K562 (cell line): ENCODE measurements at regions not wholly inside any gene's neighbourhood (a gene's known extent, or its start where the extent isn't known, plus 50 kb on each side); places are given as distances from the start of the nearest gene placed in this dataset.

Source experiments
- CHD2 ChIP-seq: IDR thresholded peaks from 2 replicates; pipeline ENCODE4 v1.6.1; 2011; ENCODE audit warnings: low read depth, low read length
- EZH2 ChIP-seq: IDR thresholded peaks from 2 replicates; pipeline ENCODE4 v1.6.1; 2012; ENCODE audit warnings: low read depth, mild to moderate bottlenecking, inconsistent platforms, low read length, borderline replicate concordance
- NFYB ChIP-seq: IDR thresholded peaks from 2 replicates; pipeline ENCODE4 v1.6.1; 2011; ENCODE audit warnings: mild to moderate bottlenecking, moderate library complexity; ENCODE audit not compliant: insufficient read length; ENCODE audit errors: extremely low read depth
- TF ChIP-seq, protein P1 (sequence below): sonication (generic); formaldehyde crosslinking; IDR thresholded peaks from 2 replicates; pipeline ENCODE4 v1.9.0; 2022; ENCODE audit warnings: mild to moderate bottlenecking, missing genetic modification reagents
- TF ChIP-seq, protein P2 (sequence below): sonication (generic); formaldehyde crosslinking; IDR thresholded peaks from 2 replicates; pipeline ENCODE4 v1.8.1; 2022; ENCODE audit warnings: missing genetic modification reagents
- TF ChIP-seq, protein P3 (sequence below), 3 experiments: IDR thresholded peaks in 2 of 3; conservative IDR thresholded peaks in 1 of 3; 2 replicates each; pipeline ENCODE4 v1.5.1; 2011 to 2012; ENCODE audit warnings: low read length in 3 of 3, mild to moderate bottlenecking in 3 of 3, control low read depth in 2 of 3, improper control_type of control experiment in 1 of 3, inconsistent platforms in 1 of 3, low read depth in 1 of 3, mixed read lengths in 1 of 3, moderate library complexity in 1 of 3; ENCODE audit not compliant: insufficient read depth in 2 of 3

DNA sequence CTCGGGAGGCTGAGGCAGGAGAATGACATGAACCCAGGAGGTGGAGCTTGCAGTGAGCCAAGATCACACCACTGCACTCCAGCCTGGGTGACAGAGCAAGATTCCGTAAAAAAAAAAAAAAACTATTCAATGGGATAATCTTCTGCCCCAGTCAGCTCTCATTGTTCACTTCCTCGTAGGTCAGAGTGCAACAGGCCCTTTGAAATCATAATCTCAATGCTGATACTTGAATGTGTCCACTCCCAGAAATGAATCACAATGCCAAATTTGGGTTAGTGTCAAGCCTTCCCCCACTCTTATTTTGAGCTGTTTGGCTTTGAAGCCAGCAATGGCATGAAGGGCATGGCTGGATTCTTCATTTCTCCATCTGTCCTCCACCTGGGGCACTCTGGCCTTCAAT lies 610.3 kb upstream of the KLF4 start:
- TF ChIP-seq NFYB (no peak), CHD2 (no peak), EZH2 (no peak)
- TF ChIP-seq, protein P1, sequence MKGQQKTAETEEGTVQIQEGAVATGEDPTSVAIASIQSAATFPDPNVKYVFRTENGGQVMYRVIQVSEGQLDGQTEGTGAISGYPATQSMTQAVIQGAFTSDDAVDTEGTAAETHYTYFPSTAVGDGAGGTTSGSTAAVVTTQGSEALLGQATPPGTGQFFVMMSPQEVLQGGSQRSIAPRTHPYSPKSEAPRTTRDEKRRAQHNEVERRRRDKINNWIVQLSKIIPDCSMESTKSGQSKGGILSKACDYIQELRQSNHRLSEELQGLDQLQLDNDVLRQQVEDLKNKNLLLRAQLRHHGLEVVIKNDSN (CRISPR knock-in tag), result no peak
- TF ChIP-seq, protein P2, sequence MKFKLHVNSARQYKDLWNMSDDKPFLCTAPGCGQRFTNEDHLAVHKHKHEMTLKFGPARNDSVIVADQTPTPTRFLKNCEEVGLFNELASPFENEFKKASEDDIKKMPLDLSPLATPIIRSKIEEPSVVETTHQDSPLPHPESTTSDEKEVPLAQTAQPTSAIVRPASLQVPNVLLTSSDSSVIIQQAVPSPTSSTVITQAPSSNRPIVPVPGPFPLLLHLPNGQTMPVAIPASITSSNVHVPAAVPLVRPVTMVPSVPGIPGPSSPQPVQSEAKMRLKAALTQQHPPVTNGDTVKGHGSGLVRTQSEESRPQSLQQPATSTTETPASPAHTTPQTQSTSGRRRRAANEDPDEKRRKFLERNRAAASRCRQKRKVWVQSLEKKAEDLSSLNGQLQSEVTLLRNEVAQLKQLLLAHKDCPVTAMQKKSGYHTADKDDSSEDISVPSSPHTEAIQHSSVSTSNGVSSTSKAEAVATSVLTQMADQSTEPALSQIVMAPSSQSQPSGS (CRISPR knock-in tag), result no peak
- TF ChIP-seq, protein P3, sequence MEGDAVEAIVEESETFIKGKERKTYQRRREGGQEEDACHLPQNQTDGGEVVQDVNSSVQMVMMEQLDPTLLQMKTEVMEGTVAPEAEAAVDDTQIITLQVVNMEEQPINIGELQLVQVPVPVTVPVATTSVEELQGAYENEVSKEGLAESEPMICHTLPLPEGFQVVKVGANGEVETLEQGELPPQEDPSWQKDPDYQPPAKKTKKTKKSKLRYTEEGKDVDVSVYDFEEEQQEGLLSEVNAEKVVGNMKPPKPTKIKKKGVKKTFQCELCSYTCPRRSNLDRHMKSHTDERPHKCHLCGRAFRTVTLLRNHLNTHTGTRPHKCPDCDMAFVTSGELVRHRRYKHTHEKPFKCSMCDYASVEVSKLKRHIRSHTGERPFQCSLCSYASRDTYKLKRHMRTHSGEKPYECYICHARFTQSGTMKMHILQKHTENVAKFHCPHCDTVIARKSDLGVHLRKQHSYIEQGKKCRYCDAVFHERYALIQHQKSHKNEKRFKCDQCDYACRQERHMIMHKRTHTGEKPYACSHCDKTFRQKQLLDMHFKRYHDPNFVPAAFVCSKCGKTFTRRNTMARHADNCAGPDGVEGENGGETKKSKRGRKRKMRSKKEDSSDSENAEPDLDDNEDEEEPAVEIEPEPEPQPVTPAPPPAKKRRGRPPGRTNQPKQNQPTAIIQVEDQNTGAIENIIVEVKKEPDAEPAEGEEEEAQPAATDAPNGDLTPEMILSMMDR (IDR thresholded peaks at IDR 0.05 in 2 of 3, conservative IDR thresholded peaks at IDR 0.05 in 1 of 3; ENCODE audit: insufficient read depth in 2 of 3, low read depth in 1 of 3, low read length in 3 of 3), result no peak
